Pancreas (tissue), 10 donors: ENCODE measurements at regions not wholly inside any gene's neighbourhood (a gene's known extent, or its start where the extent isn't known, plus 50 kb on each side); places are given as distances from the start of the nearest gene placed in this dataset.

Experiments used
- ATAC-seq, 4 donors: fragments of 200-7000 bp; cut with Tn5 transposase; one replicate each; pipeline versions ENCODE4 v1.8.0 to v1.9.1; 2020; ENCODE audit warnings: mild to moderate bottlenecking in 4 of 4, moderate library complexity in 4 of 4
- DNase-seq, 6 donors: peaks; one replicate each; pipeline ENCODE4 v3.0.0-alpha.2; 2020
- FAIRE-seq: peaks from 2 replicates; lab custom pipeline; 2012; peaks lifted over from hg19 to GRCh38; lab: Jason Lieb, UNC
- H3K27ac ChIP-seq, 4 donors: fragments of 200-600 bp; sonication (generic); 1 replicate in 3 of 4; 2 replicates in 1 of 4; pipeline versions ENCODE4 v1.5.0 to v1.8.0; 2020
- H3K27me3 ChIP-seq, 4 donors: fragments of 200-600 bp; one replicate each; pipeline ENCODE4 v1.8.0; 2021
- H3K36me3 ChIP-seq, 3 donors: fragments of 200-600 bp; sonication (generic) in 1 of 3; one replicate each; pipeline versions ENCODE4 v1.5.0 to v1.8.0; 2020 to 2021
- H3K4me1 ChIP-seq, 3 donors: fragments of 200-600 bp; one replicate each; pipeline ENCODE4 v1.8.0; 2021
- H3K4me3 ChIP-seq, 4 donors: fragments of 200-600 bp; sonication (generic) in 2 of 4; one replicate each; pipeline versions ENCODE4 v1.5.0 to v1.8.0; 2020 to 2021
- H3K9me3 ChIP-seq, 4 donors: fragments of 200-600 bp; one replicate each; pipeline ENCODE4 v1.8.0; 2021
- CTCF ChIP-seq, 4 donors: fragments of 200-600 bp; sonication (generic) in 3 of 4; IDR thresholded peaks; one replicate each; pipeline versions ENCODE4 v1.5.0 to v1.8.0; 2021; ENCODE audit warnings: antibody characterized with exemption in 4 of 4
- WGBS, 2 donors: extraction: QIAGEN DNeasy Blood & Tissue Kit; methylation state at CpG; one replicate each; pipeline ENCODE4 v1.1.7; 2013; 5-methylcytosine and 5-hydroxymethylcytosine counted together
- intact Hi-C, 3 donors: fragments of 100-400 bp; cut with DNase I; formaldehyde crosslinking; loops; one replicate each; pipeline versions ENCODE4 v1.11.1 to v1.14.2; 2022
- donor health status: healthy with polysubstance abuse.
- donor health status: DM: no; HTN: no; CAD: no; lungs with moderate emphysema.
- donor health status: DM: no; HTN: no; CAD: no.
- donor health status: control.
- donor health status: control.
- donor health status: Bipolar disorder and iron deficiency.
- donor health status: DM: yes; HTN: yes; CAD: no.
- donor health status: DM: no; HTN: no; CAD: no.
- donor health status: DM: no; HTN: no; CAD: no.
- donor health status: DM: yes; HTN: yes; CAD: no.

DNA sequence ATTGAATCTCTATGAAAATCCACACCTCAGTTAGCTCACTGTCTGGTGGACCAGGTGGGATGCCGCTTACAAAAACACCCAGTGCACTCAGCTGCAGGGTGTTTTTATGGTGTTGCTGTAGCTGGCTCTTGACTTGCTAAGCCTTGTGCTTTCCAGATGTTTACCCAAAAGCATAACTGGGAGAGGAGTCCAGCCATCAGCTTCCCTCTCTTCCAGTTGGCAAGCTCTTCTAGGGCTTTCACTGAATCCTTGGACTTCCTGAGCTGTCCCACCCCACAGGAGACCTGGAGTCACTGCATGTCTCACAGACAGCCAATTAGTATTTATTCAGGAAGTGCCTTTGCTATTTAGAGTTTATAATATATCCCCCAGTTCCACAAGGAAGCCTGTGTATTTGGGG lies 210.9 kb downstream of the FNDC1 start:
- ATAC-seq (no peak), FAIRE-seq (no peak), DNase-seq (no peak)
- H3K9me3 ChIP-seq: no peaks in the 10 kb centered on the region
- no peaks in the 10 kb centered on the region for H3K4me1 ChIP-seq
- no peaks in the 10 kb centered on the region for H3K27me3 ChIP-seq
- H3K4me3 ChIP-seq: no peak overlapping the region
- intact Hi-C loops: no loop called here
- H3K27ac ChIP-seq: no peak overlapping the region
- no peaks in the 10 kb centered on the region for H3K36me3 ChIP-seq
- TF ChIP-seq CTCF (IDR thresholded peaks at IDR 0.05): no peak
- WGBS, 2 donors: 83 to 95% methylated on average over 1 of the region's 1 CpG

GRCh38 chr6:159378411-159379328 lies 209.5 kb downstream of the FNDC1 start:
- Histone ChIP-seq H3K36me3 (no peaks in the 10 kb centered on the region), H3K4me1 (no peaks in the 10 kb centered on the region), H3K9me3 (no peaks in the 10 kb centered on the region), H3K27ac (no peak overlapping the region), H3K27me3 (no peaks in the 10 kb centered on the region), H3K4me3 (no peak overlapping the region)
- ATAC-seq (no peak), DNase-seq (no peak), FAIRE-seq (no peak)
- WGBS, 2 donors: 56 to 72% methylated on average over 10 of the region's 10 CpGs
- intact Hi-C loops: no loop called here
- no peak for TF ChIP-seq CTCF (IDR thresholded peaks at IDR 0.05)

GRCh38 chr6:159376516-159377158 lies 207.4 kb downstream of the FNDC1 start:
- no peaks in the 10 kb centered on the region for H3K36me3 ChIP-seq
- no peak overlapping the region for H3K4me3 ChIP-seq
- ATAC-seq (peak in 1 of 4 donors; percentile 25), DNase-seq (no peak), FAIRE-seq (no peak)
- H3K9me3 ChIP-seq: no peaks in the 10 kb centered on the region
- no peaks in the 10 kb centered on the region for H3K4me1 ChIP-seq
- no peaks in the 10 kb centered on the region for H3K27me3 ChIP-seq
- WGBS, 2 donors: 51 to 63% methylated on average over 9 of the region's 9 CpGs
- no peak overlapping the region for H3K27ac ChIP-seq
- intact Hi-C loops: no loop called here
- no peak for TF ChIP-seq CTCF (IDR thresholded peaks at IDR 0.05)

- Histone ChIP-seq H3K27ac (no peak overlapping the region), H3K9me3 (no peaks in the 10 kb centered on the region), H3K36me3 (no peaks in the 10 kb centered on the region), H3K4me1 (no peaks in the 10 kb centered on the region), H3K27me3 (no peaks in the 10 kb centered on the region), H3K4me3 (no peak overlapping the region)
- FAIRE-seq (no peak), ATAC-seq (no peak), DNase-seq (peak in 1 of 6 donors; percentile 56)
- no peak for TF ChIP-seq CTCF (IDR thresholded peaks at IDR 0.05)
- intact Hi-C loops: no loop called here
- WGBS, 2 donors: 75 to 82% methylated on average over 19 of the region's 19 CpGs
Measured at GRCh38 chr6:159375014-159375413, 205.8 kb downstream of the FNDC1 start.

DNA sequence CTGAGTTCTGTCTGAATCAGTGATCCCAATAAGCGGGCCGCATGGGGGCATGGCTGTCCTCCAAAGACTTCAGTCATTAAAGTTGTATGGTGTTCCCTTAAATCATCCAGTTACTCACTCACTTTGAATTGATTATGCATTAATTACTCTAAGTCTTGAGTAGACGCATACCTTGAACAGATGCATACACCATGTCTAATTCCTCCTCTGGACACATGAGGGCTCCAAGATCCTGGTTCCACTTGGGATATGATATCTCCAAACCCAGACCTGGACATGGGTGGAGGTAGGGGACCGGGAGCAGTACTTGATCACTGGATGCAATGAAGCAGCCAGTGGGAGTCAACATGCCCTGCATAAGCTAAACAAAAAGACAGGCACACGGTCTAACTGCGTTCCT lies 204.5 kb downstream of the FNDC1 start:
- intact Hi-C loops: no loop called here
- no peaks in the 10 kb centered on the region for H3K9me3 ChIP-seq
- H3K27me3 ChIP-seq: no peaks in the 10 kb centered on the region
- no peak for TF ChIP-seq CTCF (IDR thresholded peaks at IDR 0.05)
- WGBS, 2 donors: 72 to 79% methylated on average over 6 of the region's 6 CpGs
- H3K4me3 ChIP-seq: no peak overlapping the region
- H3K4me1 ChIP-seq: no peaks in the 10 kb centered on the region
- FAIRE-seq (no peak), ATAC-seq (no peak), DNase-seq (no peak)
- H3K36me3 ChIP-seq: no peaks in the 10 kb centered on the region
- H3K27ac ChIP-seq: no peak overlapping the region
